DND-41 (cell line): ENCODE measurements at regions not wholly inside any gene's neighbourhood (a gene's known extent, or its start where the extent isn't known, plus 50 kb on each side); places are given as distances from the start of the nearest gene placed in this dataset.

Source experiments
- CTCF ChIP-seq: IDR thresholded peaks from 2 replicates; pipeline ENCODE4 v1.5.1; 2012; ENCODE audit warnings: borderline replicate concordance, low read length, moderate library complexity, mild to moderate bottlenecking; ENCODE audit not compliant: poor library complexity, severe bottlenecking; ENCODE audit errors: extremely low read depth
- EZH2 ChIP-seq: IDR thresholded peaks from 3 replicates; pipeline ENCODE4 v1.6.1; 2012; ENCODE audit warnings: borderline replicate concordance, low read depth, mild to moderate bottlenecking, moderate library complexity, low read length, inconsistent platforms; ENCODE audit not compliant: severe bottlenecking

GRCh38 chr6:153852481-153852880, 186.6 kb upstream of the OPRM1 start:
- TF ChIP-seq EZH2 (no peak), CTCF (no peak)
